ENCODE measurements at regions not wholly inside any gene's neighbourhood (a gene's known extent, or its start where the extent isn't known, plus 50 kb on each side); places are given as distances from the start of the nearest gene placed in this dataset.

DNA sequence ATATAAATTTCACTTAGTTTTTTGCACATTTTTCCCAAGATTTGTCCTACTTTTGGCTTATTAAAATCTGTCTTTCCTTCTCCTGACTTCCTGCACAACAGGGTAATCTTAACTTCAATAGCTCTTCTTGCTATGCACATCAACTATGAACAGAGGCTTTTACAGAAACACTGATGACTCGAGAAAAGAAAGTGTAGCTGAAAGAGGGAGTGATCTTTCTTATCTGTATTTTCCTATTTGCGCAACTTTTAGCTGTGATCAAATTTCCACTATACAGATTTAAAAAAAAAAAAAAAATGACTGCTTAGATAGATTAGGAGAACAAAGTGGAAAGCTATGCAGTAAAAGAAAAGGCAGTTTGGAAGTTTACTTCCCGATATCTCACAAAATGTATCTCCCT lies 406.9 kb downstream of the LIG4 start:
- Histone ChIP-seq H3K27me3 (no peaks in the 10 kb centered on the region), H3K36me3 (no peaks in the 10 kb centered on the region), H3K4me3 (no peak overlapping the region), H3K4me1 (no peaks in the 10 kb centered on the region), H3K27ac (no peak overlapping the region), H3K9me3 (no peaks in the 10 kb centered on the region)
- 56 to 64% methylated on average over 3 of the region's 3 CpGs for WGBS, 2 donors
- DNase-seq = no peak
- TF ChIP-seq POLR2A (IDR thresholded peaks at IDR 0.05) = no peak
- intact Hi-C loops (cut with DNase I) = no loop called here

DNA sequence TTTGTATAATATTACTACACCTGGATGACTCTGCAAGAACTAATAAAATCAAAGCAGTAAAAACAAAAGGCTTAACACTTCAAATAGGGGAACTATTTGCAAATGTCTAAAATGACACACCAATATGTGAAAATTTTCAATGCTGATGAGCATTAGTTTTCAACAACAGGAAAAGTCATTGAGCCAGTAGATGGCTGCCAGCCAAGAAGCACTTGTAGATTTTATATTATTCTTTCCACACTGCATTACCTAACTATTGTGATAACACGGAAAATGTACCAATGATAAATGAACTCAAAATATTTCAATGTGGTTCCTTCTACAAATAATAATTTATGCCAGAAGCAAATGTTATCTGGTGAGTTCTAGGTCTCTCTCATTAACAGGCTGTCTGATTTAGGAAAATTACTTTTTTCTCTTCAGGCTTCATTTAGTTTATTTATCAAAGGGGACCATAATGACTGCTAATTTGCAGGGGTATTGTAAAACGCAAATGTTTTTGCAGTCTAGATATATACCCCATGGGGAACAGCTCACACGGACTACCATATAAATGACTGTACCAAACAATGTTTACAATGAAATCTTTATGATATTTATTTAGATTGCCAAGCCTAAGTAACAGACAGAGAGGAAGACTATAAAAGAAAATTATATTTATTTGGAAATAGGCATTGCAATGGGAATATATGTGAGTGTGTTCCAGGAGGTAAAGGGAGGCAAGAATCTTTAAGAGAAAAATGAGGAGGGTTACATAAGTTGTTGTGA lies 407.8 kb downstream of the LIG4 start:
- no peak for DNase-seq
- WGBS, 2 donors = 35 to 52% methylated on average over 3 of the region's 3 CpGs
- intact Hi-C loops (cut with DNase I) = no loop called here
- H3K36me3 ChIP-seq = no peaks in the 10 kb centered on the region
- TF ChIP-seq POLR2A (IDR thresholded peaks at IDR 0.05) = no peak
- TF ChIP-seq, protein P1, sequence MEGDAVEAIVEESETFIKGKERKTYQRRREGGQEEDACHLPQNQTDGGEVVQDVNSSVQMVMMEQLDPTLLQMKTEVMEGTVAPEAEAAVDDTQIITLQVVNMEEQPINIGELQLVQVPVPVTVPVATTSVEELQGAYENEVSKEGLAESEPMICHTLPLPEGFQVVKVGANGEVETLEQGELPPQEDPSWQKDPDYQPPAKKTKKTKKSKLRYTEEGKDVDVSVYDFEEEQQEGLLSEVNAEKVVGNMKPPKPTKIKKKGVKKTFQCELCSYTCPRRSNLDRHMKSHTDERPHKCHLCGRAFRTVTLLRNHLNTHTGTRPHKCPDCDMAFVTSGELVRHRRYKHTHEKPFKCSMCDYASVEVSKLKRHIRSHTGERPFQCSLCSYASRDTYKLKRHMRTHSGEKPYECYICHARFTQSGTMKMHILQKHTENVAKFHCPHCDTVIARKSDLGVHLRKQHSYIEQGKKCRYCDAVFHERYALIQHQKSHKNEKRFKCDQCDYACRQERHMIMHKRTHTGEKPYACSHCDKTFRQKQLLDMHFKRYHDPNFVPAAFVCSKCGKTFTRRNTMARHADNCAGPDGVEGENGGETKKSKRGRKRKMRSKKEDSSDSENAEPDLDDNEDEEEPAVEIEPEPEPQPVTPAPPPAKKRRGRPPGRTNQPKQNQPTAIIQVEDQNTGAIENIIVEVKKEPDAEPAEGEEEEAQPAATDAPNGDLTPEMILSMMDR (IDR thresholded peaks at IDR 0.05) = no peak
- H3K4me3 ChIP-seq = no peak overlapping the region
- H3K27me3 ChIP-seq = no peaks in the 10 kb centered on the region
- no peak overlapping the region for H3K27ac ChIP-seq
- H3K4me1 ChIP-seq = no peaks in the 10 kb centered on the region
- no peaks in the 10 kb centered on the region for H3K9me3 ChIP-seq

DNA sequence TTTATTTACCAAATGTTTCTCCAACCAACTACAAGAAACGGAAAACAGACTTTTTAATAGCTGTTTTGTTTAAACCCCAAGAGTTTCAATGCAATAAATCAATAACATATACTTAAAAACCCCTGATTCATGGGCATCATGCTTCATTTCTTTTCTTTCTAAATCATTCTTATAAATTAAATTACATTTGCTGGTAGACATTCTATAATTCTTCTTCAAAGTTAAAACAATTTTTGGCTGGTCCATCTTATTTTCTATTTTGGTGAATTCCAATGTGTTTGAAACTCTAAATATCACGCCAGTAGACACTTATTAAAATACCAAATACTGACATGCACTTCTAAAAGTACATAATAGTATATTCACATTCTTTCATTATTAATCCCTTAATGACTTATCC lies 408.6 kb downstream of the LIG4 start:
- DNase-seq = no peak
- Histone ChIP-seq H3K36me3 (no peaks in the 10 kb centered on the region), H3K4me1 (no peaks in the 10 kb centered on the region), H3K27ac (no peak overlapping the region), H3K9me3 (no peaks in the 10 kb centered on the region), H3K27me3 (no peaks in the 10 kb centered on the region), H3K4me3 (no peak overlapping the region)
- intact Hi-C loops (cut with DNase I) = no loop called here
- TF ChIP-seq, protein P1 (IDR thresholded peaks at IDR 0.05) = no peak
- TF ChIP-seq POLR2A (IDR thresholded peaks at IDR 0.05) = no peak
- 37 to 43% methylated on average over 2 of the region's 2 CpGs for WGBS, 2 donors

DNA sequence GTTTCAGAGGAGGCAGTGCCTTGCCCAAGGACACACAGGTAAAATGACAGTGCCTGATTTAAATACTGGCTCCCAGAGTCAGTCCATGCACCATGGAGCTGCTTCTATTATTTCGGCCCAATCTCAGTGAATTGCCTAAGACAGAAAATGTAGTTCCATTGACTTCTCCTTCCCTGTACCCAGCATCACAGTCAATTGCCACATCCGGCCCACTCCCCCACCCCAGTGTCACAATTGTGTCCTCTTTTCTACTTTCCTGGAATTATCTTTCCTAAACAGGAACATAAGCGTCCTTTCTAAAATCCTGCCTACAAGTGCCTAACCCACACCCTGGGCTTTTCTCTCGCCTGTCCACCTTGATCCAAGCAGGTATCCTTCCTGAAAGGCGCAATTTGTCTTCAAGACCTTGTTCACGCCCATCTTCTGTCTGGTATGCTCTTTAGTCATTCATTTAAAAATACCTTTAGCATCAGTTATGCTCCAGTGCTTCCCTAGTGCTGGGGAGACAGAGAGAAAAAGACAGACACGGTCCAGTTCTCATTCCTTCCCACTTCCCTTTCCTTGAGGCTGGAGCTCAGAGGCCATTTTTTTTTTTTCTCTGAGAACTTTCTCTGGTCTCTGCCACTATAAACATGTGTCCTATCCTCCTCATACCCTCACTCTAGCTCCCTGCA lies 411.4 kb downstream of the LIG4 start:
- no peak overlapping the region for H3K4me3 ChIP-seq
- no peaks in the 10 kb centered on the region for H3K36me3 ChIP-seq
- no peaks in the 10 kb centered on the region for H3K27me3 ChIP-seq
- DNase-seq = no peak
- 62 to 70% methylated on average over 7 of the region's 7 CpGs for WGBS, 2 donors
- TF ChIP-seq, protein P1 (IDR thresholded peaks at IDR 0.05) = no peak
- TF ChIP-seq POLR2A (IDR thresholded peaks at IDR 0.05) = no peak
- H3K4me1 ChIP-seq = no peaks in the 10 kb centered on the region
- H3K9me3 ChIP-seq = no peaks in the 10 kb centered on the region
- intact Hi-C loops (cut with DNase I) = no loop called here
- no peak overlapping the region for H3K27ac ChIP-seq

DNA sequence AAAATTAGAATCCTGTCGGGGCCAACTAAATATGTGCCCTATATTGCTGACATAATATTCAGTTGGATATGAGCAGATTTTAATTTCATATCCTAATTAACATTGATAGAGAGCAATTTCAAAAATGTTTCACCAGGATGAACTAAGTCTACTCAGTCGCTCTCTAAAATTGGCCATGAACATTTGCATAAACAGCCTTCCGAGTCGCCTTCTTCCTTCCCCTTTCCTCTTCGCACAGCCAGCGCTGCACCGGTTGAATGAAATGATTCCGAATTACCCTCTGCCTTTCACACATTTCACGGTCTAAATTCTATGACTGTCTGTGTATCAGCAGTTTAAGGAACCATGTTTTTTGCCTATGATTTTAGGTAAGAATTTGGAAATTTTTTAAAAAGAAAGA lies 413.7 kb downstream of the LIG4 start:
- 62 to 79% methylated on average over 9 of the region's 9 CpGs for WGBS, 2 donors
- no peaks in the 10 kb centered on the region for H3K27me3 ChIP-seq
- no peaks in the 10 kb centered on the region for H3K9me3 ChIP-seq
- H3K27ac ChIP-seq = no peak overlapping the region
- DNase-seq = no peak
- H3K4me1 ChIP-seq = no peaks in the 10 kb centered on the region
- TF ChIP-seq POLR2A (IDR thresholded peaks at IDR 0.05) = no peak
- TF ChIP-seq, protein P1 (IDR thresholded peaks at IDR 0.05) = no peak
- H3K4me3 ChIP-seq = no peak overlapping the region
- intact Hi-C loops (cut with DNase I) = no loop called here
- no peaks in the 10 kb centered on the region for H3K36me3 ChIP-seq
